ENCODE measurements at regions not wholly inside any gene's neighbourhood (a gene's known extent, or its start where the extent isn't known, plus 50 kb on each side); places are given as distances from the start of the nearest gene placed in this dataset.

- Histone ChIP-seq H4K20me1 (ENCODE audit: low read depth) (no peaks in the 10 kb centered on the region), H3K4me2 (no peak overlapping the region), H3K27me3 (peaks cover 7% of the 10 kb centered on the region), H3K4me1 (peaks cover 14% of the 10 kb centered on the region), H3K9me3 (ENCODE audit: low read depth) (no peaks in the 10 kb centered on the region), H3K79me2 (ENCODE audit: low read depth) (no peaks in the 10 kb centered on the region), H3K4me3 (no peak overlapping the region), H3K9ac (no peak overlapping the region), H3F3A (ENCODE audit: low read depth) (no peaks in the 10 kb centered on the region), H3K27ac (no peak overlapping the region), H2AFZ (replicated peaks) (no peak overlapping the region), H3K36me3 (no peaks in the 10 kb centered on the region)
- H3K36me3 Mint-ChIP-seq, result no peaks in the 10 kb centered on the region
- peaks cover 12% of the 10 kb centered on the region for H3K4me1 Mint-ChIP-seq
- no peak for TF ChIP-seq EZH2 (IDR thresholded peaks at IDR 0.05)
- no peak for TF ChIP-seq EZH2phosphoT487 (IDR thresholded peaks at IDR 0.05)
- TF ChIP-seq CTCF (IDR thresholded peaks at IDR 0.05), result no peak
- H3K27me3 Mint-ChIP-seq (ENCODE audit: insufficient read depth, low read depth), result peaks cover 37% of the 10 kb centered on the region
- H3K4me3 Mint-ChIP-seq, result no peak overlapping the region
- H3K27ac Mint-ChIP-seq, result no peak overlapping the region
- no peak for DNase-seq (ENCODE audit: low spot score)
- H3K9me3 Mint-ChIP-seq, result no peaks in the 10 kb centered on the region
Measured at GRCh38 chr16:86303787-86304678, 206.3 kb upstream of the FOXF1 start.

- TF ChIP-seq EZH2phosphoT487 (IDR thresholded peaks at IDR 0.05) (no peak), CTCF (IDR thresholded peaks at IDR 0.05) (no peak), EZH2 (IDR thresholded peaks at IDR 0.05) (no peak)
- Histone ChIP-seq H3K9me3 (ENCODE audit: low read depth) (no peaks in the 10 kb centered on the region), H3K79me2 (ENCODE audit: low read depth) (no peaks in the 10 kb centered on the region), H3F3A (ENCODE audit: low read depth) (no peaks in the 10 kb centered on the region), H4K20me1 (ENCODE audit: low read depth) (no peaks in the 10 kb centered on the region), H3K9ac (no peak overlapping the region), H3K4me1 (peaks cover 14% of the 10 kb centered on the region), H3K27ac (no peak overlapping the region), H2AFZ (replicated peaks) (no peak overlapping the region), H3K4me3 (no peak overlapping the region), H3K36me3 (no peaks in the 10 kb centered on the region), H3K4me2 (no peak overlapping the region), H3K27me3 (no peaks in the 10 kb centered on the region)
- H3K27me3 Mint-ChIP-seq (ENCODE audit: insufficient read depth, low read depth), result peaks cover 34% of the 10 kb centered on the region
- H3K4me1 Mint-ChIP-seq, result peaks cover 12% of the 10 kb centered on the region
- DNase-seq (ENCODE audit: low spot score), result no peak
- H3K36me3 Mint-ChIP-seq, result no peaks in the 10 kb centered on the region
- no peaks in the 10 kb centered on the region for H3K9me3 Mint-ChIP-seq
- H3K27ac Mint-ChIP-seq, result no peak overlapping the region
- H3K4me3 Mint-ChIP-seq, result no peak overlapping the region
Measured at GRCh38 chr16:86304868-86305267, 205.5 kb upstream of the FOXF1 start.

- H3K27ac Mint-ChIP-seq, result no peak overlapping the region
- Histone ChIP-seq H2AFZ (replicated peaks) (no peak overlapping the region), H3K36me3 (no peaks in the 10 kb centered on the region), H3K9me3 (ENCODE audit: low read depth) (no peaks in the 10 kb centered on the region), H3K9ac (no peak overlapping the region), H3K79me2 (ENCODE audit: low read depth) (no peaks in the 10 kb centered on the region), H4K20me1 (ENCODE audit: low read depth) (no peaks in the 10 kb centered on the region), H3K27ac (no peak overlapping the region), H3K4me3 (no peak overlapping the region), H3F3A (ENCODE audit: low read depth) (no peaks in the 10 kb centered on the region), H3K27me3 (peaks cover 5% of the 10 kb centered on the region), H3K4me2 (no peak overlapping the region), H3K4me1 (peaks cover 11% of the 10 kb centered on the region)
- H3K9me3 Mint-ChIP-seq, result no peaks in the 10 kb centered on the region
- TF ChIP-seq EZH2phosphoT487 (IDR thresholded peaks at IDR 0.05) (no peak), EZH2 (IDR thresholded peaks at IDR 0.05) (no peak), CTCF (IDR thresholded peaks at IDR 0.05) (no peak)
- no peak for DNase-seq (ENCODE audit: low spot score)
- H3K36me3 Mint-ChIP-seq, result no peaks in the 10 kb centered on the region
- H3K27me3 Mint-ChIP-seq (ENCODE audit: insufficient read depth, low read depth), result peaks cover 29% of the 10 kb centered on the region
- H3K4me3 Mint-ChIP-seq, result no peak overlapping the region
- H3K4me1 Mint-ChIP-seq, result peaks cover 7% of the 10 kb centered on the region
Measured at GRCh38 chr16:86305440-86305839, 204.9 kb upstream of the FOXF1 start.

Data from neural progenitor cell (in vitro differentiated cells).